ENCODE measurements at regions not wholly inside any gene's neighbourhood (a gene's known extent, or its start where the extent isn't known, plus 50 kb on each side); places are given as distances from the start of the nearest gene placed in this dataset.
A peak's percentile ranks its signal among the peaks of the same experiment; 100 is the strongest.

DNA sequence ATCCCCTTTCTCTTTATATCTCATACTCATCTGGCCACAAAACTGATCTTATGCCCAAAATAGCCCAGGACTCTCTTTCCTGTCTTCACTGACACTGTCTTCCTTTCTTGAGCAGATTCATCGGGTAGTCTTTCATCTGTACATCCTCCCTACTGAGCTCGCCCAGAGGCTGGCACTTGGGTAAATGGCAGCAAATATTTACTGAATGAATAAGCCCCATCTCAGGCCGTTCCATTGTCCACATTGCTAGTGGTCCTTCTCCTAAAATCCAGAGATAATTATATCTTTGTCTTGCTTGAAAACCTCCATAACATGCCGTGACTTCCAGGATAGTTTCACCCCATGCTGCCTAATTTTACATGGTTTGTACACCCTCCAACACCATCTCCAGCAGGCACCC, 158.1 kb upstream of the SDK2 start:
- intact Hi-C loops (cut with DNase I) = no loop called here
- Histone ChIP-seq H3K4me3 (no peak overlapping the region), H3K4me1 (peaks cover 4 to 16% of the 10 kb centered on the region in 2 donors), H3K36me3 (no peaks in the 10 kb centered on the region), H3K27me3 (no peaks in the 10 kb centered on the region), H3K27ac (no peak overlapping the region), H3K9me3 (no peaks in the 10 kb centered on the region)
- peak in 1 of 2 donors; percentile 12 for DNase-seq (ENCODE audit: low spot score in 2 of 2)
- no peak for TF ChIP-seq CTCF (IDR thresholded peaks at IDR 0.05)

DNA sequence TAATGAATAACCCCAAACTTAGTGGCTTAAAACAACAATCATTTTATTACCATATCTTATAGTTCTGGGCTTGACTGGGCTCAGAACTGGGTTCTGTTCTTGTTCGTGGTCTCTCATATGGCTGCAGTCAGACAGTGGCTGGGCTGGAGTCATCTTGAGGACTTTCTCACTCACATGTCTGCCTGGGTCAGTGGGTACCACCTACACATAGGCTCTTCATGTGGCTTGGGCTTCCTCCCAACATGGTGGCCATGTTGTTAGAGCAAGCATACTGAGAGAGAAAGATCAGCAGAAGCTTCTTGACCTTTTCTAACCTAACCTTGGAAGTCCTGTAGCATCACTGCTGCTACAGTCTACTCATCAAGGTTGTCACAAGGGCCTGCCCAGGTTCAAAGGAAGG, 158.6 kb upstream of the SDK2 start:
- Histone ChIP-seq H3K36me3 (no peaks in the 10 kb centered on the region), H3K4me3 (no peak overlapping the region), H3K4me1 (peaks cover 4 to 12% of the 10 kb centered on the region in 2 donors), H3K27ac (no peak overlapping the region), H3K27me3 (no peaks in the 10 kb centered on the region), H3K9me3 (no peaks in the 10 kb centered on the region)
- intact Hi-C loops (cut with DNase I) = no loop called here
- no peak for TF ChIP-seq CTCF (IDR thresholded peaks at IDR 0.05)
- peak in 1 of 2 donors; percentile 25 for DNase-seq (ENCODE audit: low spot score in 2 of 2)

DNA sequence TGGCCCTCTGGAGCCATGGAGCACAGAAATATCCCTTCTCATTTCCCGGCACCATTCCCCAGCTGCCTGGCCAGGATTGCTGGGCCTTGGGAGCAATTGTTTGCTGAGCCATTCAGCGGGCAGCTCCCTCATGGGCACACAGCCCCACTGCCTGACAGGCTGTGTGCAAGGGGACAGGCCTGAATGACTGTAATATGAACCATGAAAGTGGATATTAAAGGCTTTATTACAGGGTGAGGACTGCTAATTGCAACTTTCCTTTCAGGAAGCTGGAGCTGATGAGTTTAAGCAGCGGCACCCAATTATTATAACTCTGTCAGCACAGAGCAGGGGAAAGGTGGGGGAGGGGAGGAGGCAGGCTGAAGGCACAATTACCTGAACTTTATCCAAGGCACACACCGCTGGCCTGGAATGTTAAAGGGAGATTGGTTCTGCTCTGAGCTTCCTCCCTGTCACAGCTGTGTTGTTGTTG, 159.8 kb upstream of the SDK2 start:
- no peaks in the 10 kb centered on the region for H3K27me3 ChIP-seq
- no peaks in the 10 kb centered on the region for H3K36me3 ChIP-seq
- TF ChIP-seq CTCF (IDR thresholded peaks at IDR 0.05) = no peak
- peaks cover 0 to 4% of the 10 kb centered on the region in 2 donors for H3K4me1 ChIP-seq
- H3K9me3 ChIP-seq = no peaks in the 10 kb centered on the region
- peak in 1 of 2 donors; percentile 25 for DNase-seq (ENCODE audit: low spot score in 2 of 2)
- no peak overlapping the region for H3K27ac ChIP-seq
- H3K4me3 ChIP-seq = no peak overlapping the region
- intact Hi-C loops (cut with DNase I) = no loop called here

DNA sequence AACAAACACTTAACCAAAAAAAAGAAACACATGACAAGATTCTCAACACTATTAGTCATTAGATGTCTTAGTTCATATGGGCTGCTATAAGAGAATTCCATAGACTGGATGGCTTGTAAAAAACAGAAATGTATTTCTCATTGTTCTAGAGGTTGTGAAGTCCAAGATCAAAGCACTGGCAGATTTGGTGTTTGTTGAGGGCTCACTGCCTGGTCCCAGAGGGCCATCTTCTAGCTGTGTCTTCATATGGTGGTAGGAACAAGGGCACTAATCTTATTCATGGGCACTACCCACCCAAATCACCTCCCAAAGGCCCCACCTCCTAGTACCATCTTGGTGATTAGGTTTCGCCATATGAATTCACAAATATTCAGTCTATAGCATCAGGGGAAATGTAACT, 162.5 kb upstream of the SDK2 start:
- intact Hi-C loops (cut with DNase I) = no loop called here
- TF ChIP-seq CTCF (IDR thresholded peaks at IDR 0.05) = no peak
- Histone ChIP-seq H3K27ac (no peak overlapping the region), H3K4me3 (no peak overlapping the region), H3K27me3 (no peaks in the 10 kb centered on the region), H3K4me1 (no peaks in the 10 kb centered on the region), H3K36me3 (no peaks in the 10 kb centered on the region), H3K9me3 (no peaks in the 10 kb centered on the region)
- DNase-seq (ENCODE audit: low spot score in 2 of 2) = peak in 1 of 2 donors; percentile 15

GRCh38 chr17:73813201-73813600, 169.0 kb upstream of the SDK2 start:
- no peak for DNase-seq (ENCODE audit: low spot score in 2 of 2)
- no peak for TF ChIP-seq CTCF (IDR thresholded peaks at IDR 0.05)
- intact Hi-C loops (cut with DNase I) = no loop called here

DNA sequence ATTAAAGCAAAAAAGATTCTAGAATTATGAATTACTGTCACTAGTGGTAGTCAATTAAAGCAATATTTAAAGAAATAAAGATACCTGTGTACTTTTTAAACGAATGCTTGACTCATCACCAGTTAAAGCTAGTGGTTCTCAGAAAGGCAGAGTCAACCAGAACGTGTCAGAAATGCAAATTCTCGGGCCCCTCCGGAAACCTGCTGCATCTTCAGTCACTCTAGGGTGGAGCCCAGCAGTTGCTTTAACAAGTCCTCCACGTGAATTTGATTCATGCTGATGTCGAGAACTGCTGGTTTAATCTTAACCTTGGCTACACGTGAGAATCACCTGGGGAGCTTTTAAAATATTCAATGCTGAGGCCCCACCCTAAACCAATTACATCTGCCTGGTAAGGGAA, 169.8 kb upstream of the SDK2 start:
- no peak for TF ChIP-seq CTCF (IDR thresholded peaks at IDR 0.05)
- Histone ChIP-seq H3K4me1 (no peaks in the 10 kb centered on the region), H3K4me3 (no peak overlapping the region), H3K9me3 (no peaks in the 10 kb centered on the region), H3K27ac (no peak overlapping the region), H3K27me3 (no peaks in the 10 kb centered on the region), H3K36me3 (no peaks in the 10 kb centered on the region)
- intact Hi-C loops (cut with DNase I) = no loop called here
- peak in 1 of 2 donors; percentile 1 for DNase-seq (ENCODE audit: low spot score in 2 of 2)

More at GRCh38 chr17:73813201-73813600, 169.0 kb upstream of the SDK2 start:
- Histone ChIP-seq H3K27ac (no peak overlapping the region), H3K9me3 (no peaks in the 10 kb centered on the region), H3K4me1 (no peaks in the 10 kb centered on the region), H3K36me3 (no peaks in the 10 kb centered on the region), H3K4me3 (no peak overlapping the region), H3K27me3 (no peaks in the 10 kb centered on the region)
